SK-N-SH (cell line): ENCODE measurements at regions not wholly inside any gene's neighbourhood (a gene's known extent, or its start where the extent isn't known, plus 50 kb on each side); places are given as distances from the start of the nearest gene placed in this dataset.

Experiments
- RXRA ChIP-seq: IDR thresholded peaks from 2 replicates; pipeline ENCODE4 v1.4.0; 2012; ENCODE audit warnings: low read depth, mild to moderate bottlenecking, borderline replicate concordance
- SMC3 ChIP-seq: IDR thresholded peaks from 2 replicates; pipeline ENCODE4 v1.6.1; 2012; ENCODE audit warnings: low read depth, low read length, improper control_type of control experiment

- TF ChIP-seq RXRA (no peak), SMC3 (no peak)
Observed at GRCh38 chr3:19749448-19750017, 184.5 kb downstream of the EFHB start.
